Pancreas (tissue), 10 donors: ENCODE measurements at regions not wholly inside any gene's neighbourhood (a gene's known extent, or its start where the extent isn't known, plus 50 kb on each side); places are given as distances from the start of the nearest gene placed in this dataset.
A peak's percentile ranks its signal among the peaks of the same experiment; 100 is the strongest.

Experiments
- ATAC-seq, 4 donors: fragments of 200-7000 bp; cut with Tn5 transposase; one replicate each; pipeline versions ENCODE4 v1.8.0 to v1.9.1; 2020; ENCODE audit warnings: mild to moderate bottlenecking in 4 of 4, moderate library complexity in 4 of 4
- DNase-seq, 6 donors: peaks; one replicate each; pipeline ENCODE4 v3.0.0-alpha.2; 2020
- FAIRE-seq: peaks from 2 replicates; lab custom pipeline; 2012; peaks lifted over from hg19 to GRCh38; lab: Jason Lieb, UNC
- H3K27ac ChIP-seq, 4 donors: fragments of 200-600 bp; sonication (generic); 1 replicate in 3 of 4; 2 replicates in 1 of 4; pipeline versions ENCODE4 v1.5.0 to v1.8.0; 2020
- H3K27me3 ChIP-seq, 4 donors: fragments of 200-600 bp; one replicate each; pipeline ENCODE4 v1.8.0; 2021
- H3K36me3 ChIP-seq, 3 donors: fragments of 200-600 bp; sonication (generic) in 1 of 3; one replicate each; pipeline versions ENCODE4 v1.5.0 to v1.8.0; 2020 to 2021
- H3K4me1 ChIP-seq, 3 donors: fragments of 200-600 bp; one replicate each; pipeline ENCODE4 v1.8.0; 2021
- H3K4me3 ChIP-seq, 4 donors: fragments of 200-600 bp; sonication (generic) in 2 of 4; one replicate each; pipeline versions ENCODE4 v1.5.0 to v1.8.0; 2020 to 2021
- H3K9me3 ChIP-seq, 4 donors: fragments of 200-600 bp; one replicate each; pipeline ENCODE4 v1.8.0; 2021
- CTCF ChIP-seq, 4 donors: fragments of 200-600 bp; sonication (generic) in 3 of 4; IDR thresholded peaks; one replicate each; pipeline versions ENCODE4 v1.5.0 to v1.8.0; 2021; ENCODE audit warnings: antibody characterized with exemption in 4 of 4
- WGBS, 2 donors: extraction: QIAGEN DNeasy Blood & Tissue Kit; methylation state at CpG; one replicate each; pipeline ENCODE4 v1.1.7; 2013; 5-methylcytosine and 5-hydroxymethylcytosine counted together
- intact Hi-C, 3 donors: fragments of 100-400 bp; cut with DNase I; formaldehyde crosslinking; loops; one replicate each; pipeline versions ENCODE4 v1.11.1 to v1.14.2; 2022
- donor health status: healthy with polysubstance abuse.
- donor health status: DM: no; HTN: no; CAD: no; lungs with moderate emphysema.
- donor health status: DM: no; HTN: no; CAD: no.
- donor health status: control.
- donor health status: control.
- donor health status: Bipolar disorder and iron deficiency.
- donor health status: DM: yes; HTN: yes; CAD: no.
- donor health status: DM: no; HTN: no; CAD: no.
- donor health status: DM: no; HTN: no; CAD: no.
- donor health status: DM: yes; HTN: yes; CAD: no.

GRCh38 chr5:159504106-159504856 is 174.0 kb upstream of the IL12B start:
- no peak for TF ChIP-seq CTCF (IDR thresholded peaks at IDR 0.05)
- Histone ChIP-seq H3K4me1 (no peaks in the 10 kb centered on the region), H3K27ac (no peak overlapping the region), H3K9me3 (no peaks in the 10 kb centered on the region), H3K27me3 (no peaks in the 10 kb centered on the region), H3K4me3 (no peak overlapping the region), H3K36me3 (no peaks in the 10 kb centered on the region)
- intact Hi-C loops, result no loop called here
- FAIRE-seq, result no peak
- no peak for DNase-seq
- ATAC-seq, result no peak
- 32 to 37% methylated on average over 2 of the region's 2 CpGs for WGBS, 2 donors

- intact Hi-C loops, result no loop called here
- ATAC-seq (peak in 1 of 4 donors; percentile 37), DNase-seq (no peak), FAIRE-seq (no peak)
- Histone ChIP-seq H3K27ac (no peak overlapping the region), H3K9me3 (no peaks in the 10 kb centered on the region), H3K4me3 (no peak overlapping the region), H3K4me1 (no peaks in the 10 kb centered on the region), H3K36me3 (no peaks in the 10 kb centered on the region), H3K27me3 (no peaks in the 10 kb centered on the region)
- 60 to 66% methylated on average over 7 of the region's 7 CpGs for WGBS, 2 donors
- no peak for TF ChIP-seq CTCF (IDR thresholded peaks at IDR 0.05)
Measured at GRCh38 chr5:159504857-159505304, 174.6 kb upstream of the IL12B start.

- no peaks in the 10 kb centered on the region for H3K4me1 ChIP-seq
- no peaks in the 10 kb centered on the region for H3K36me3 ChIP-seq
- WGBS, 2 donors, result 61 to 73% methylated on average over 2 of the region's 2 CpGs
- H3K4me3 ChIP-seq, result no peak overlapping the region
- intact Hi-C loops, result no loop called here
- DNase-seq, result no peak
- H3K27ac ChIP-seq, result no peak overlapping the region
- no peaks in the 10 kb centered on the region for H3K9me3 ChIP-seq
- H3K27me3 ChIP-seq, result no peaks in the 10 kb centered on the region
- no peak for TF ChIP-seq CTCF (IDR thresholded peaks at IDR 0.05)
- no peak for FAIRE-seq
- ATAC-seq, result no peak
Measured at GRCh38 chr5:159507055-159507454, 176.8 kb upstream of the IL12B start.

GRCh38 chr5:159507661-159508060 is 177.4 kb upstream of the IL12B start:
- ATAC-seq, result no peak
- Histone ChIP-seq H3K9me3 (no peaks in the 10 kb centered on the region), H3K4me1 (no peaks in the 10 kb centered on the region), H3K36me3 (no peaks in the 10 kb centered on the region), H3K27me3 (no peaks in the 10 kb centered on the region), H3K27ac (no peak overlapping the region), H3K4me3 (no peak overlapping the region)
- 62 to 73% methylated on average over 3 of the region's 3 CpGs for WGBS, 2 donors
- DNase-seq, result no peak
- intact Hi-C loops, result no loop called here
- no peak for TF ChIP-seq CTCF (IDR thresholded peaks at IDR 0.05)
- no peak for FAIRE-seq

GRCh38 chr5:159508344-159508743 is 178.1 kb upstream of the IL12B start:
- Histone ChIP-seq H3K27ac (no peak overlapping the region), H3K9me3 (no peaks in the 10 kb centered on the region), H3K4me3 (no peak overlapping the region), H3K27me3 (no peaks in the 10 kb centered on the region), H3K4me1 (no peaks in the 10 kb centered on the region), H3K36me3 (no peaks in the 10 kb centered on the region)
- DNase-seq (no peak), FAIRE-seq (no peak), ATAC-seq (no peak)
- 71 to 76% methylated on average over 5 of the region's 5 CpGs for WGBS, 2 donors
- no peak for TF ChIP-seq CTCF (IDR thresholded peaks at IDR 0.05)
- intact Hi-C loops, result no loop called here
